ENCODE measurements at regions not wholly inside any gene's neighbourhood (a gene's known extent, or its start where the extent isn't known, plus 50 kb on each side); places are given as distances from the start of the nearest gene placed in this dataset.

DNA sequence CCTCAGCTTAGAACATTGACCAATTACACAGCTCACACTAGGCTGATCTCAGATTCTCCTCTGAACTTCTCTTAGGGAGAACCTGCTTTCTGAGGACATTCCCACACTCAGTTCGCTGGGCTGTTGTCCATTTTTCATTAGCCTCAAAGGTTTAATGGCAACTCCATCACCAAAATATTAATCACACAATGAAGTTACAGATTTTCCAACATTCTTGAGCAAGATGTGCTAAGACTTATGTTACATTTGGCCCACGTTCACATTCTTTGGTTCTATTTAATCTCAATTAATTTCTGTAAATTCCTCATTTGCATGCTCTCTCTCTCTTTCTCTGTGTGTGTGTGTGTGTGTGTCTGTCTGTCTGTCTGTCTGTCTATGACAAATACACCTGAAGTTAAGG, 82.3 kb upstream of the EDNRA start:
- Histone ChIP-seq H3K14ac (ENCODE audit: insufficient read length) (no peak overlapping the region), H2AFZ (ENCODE audit: low read length) (no peak overlapping the region), H3K27me3 (replicated peaks in 1 of 4; ENCODE audit: control insufficient read depth in 3 of 4, extremely low read depth in 1 of 4, insufficient read depth in 3 of 4, low read length in 3 of 4) (no peaks in the 10 kb centered on the region), H4K5ac (ENCODE audit: insufficient read length, low read depth, low read length) (no peak overlapping the region), H3K56ac (replicated peaks; ENCODE audit: insufficient read length, low read depth, low read length) (no peak overlapping the region), H3K4ac (replicated peaks; ENCODE audit: insufficient read length, low read depth, low read length) (no peak overlapping the region), H2BK20ac (ENCODE audit: low read length) (no peak overlapping the region), H3K27ac (ENCODE audit: low read depth, low read length) (no peak overlapping the region), H3K36me3 (ENCODE audit: control insufficient read depth in 2 of 4, insufficient read depth in 4 of 4, low read length in 3 of 4) (no peaks in the 10 kb centered on the region), H4K8ac (ENCODE audit: extremely low read depth, insufficient read depth, low read length) (no peak overlapping the region), H3K23ac (ENCODE audit: insufficient read length) (no peak overlapping the region), H2BK12ac (ENCODE audit: low read depth, low read length) (no peak overlapping the region), H3K4me1 (replicated peaks in 1 of 4; ENCODE audit: control insufficient read depth in 3 of 4, insufficient read depth in 4 of 4, low read length in 3 of 4) (no peaks in the 10 kb centered on the region), H3K18ac (ENCODE audit: extremely low read depth, low read length) (no peak overlapping the region), H2AK5ac (ENCODE audit: low read depth, low read length) (no peak overlapping the region), H3K79me2 (ENCODE audit: control insufficient read depth in 1 of 2, insufficient read depth in 2 of 2, low read length in 2 of 2) (no peaks in the 10 kb centered on the region), H3K9ac (replicated peaks in 1 of 4; ENCODE audit: extremely low read depth in 1 of 4, low read depth in 3 of 4, low read length in 3 of 4) (no peak overlapping the region), H2BK120ac (replicated peaks; ENCODE audit: low read depth, low read length) (no peak overlapping the region), H4K91ac (replicated peaks; ENCODE audit: insufficient read length, low read length) (no peak overlapping the region), H2BK15ac (ENCODE audit: low read length) (no peak overlapping the region), H3K9me3 (ENCODE audit: insufficient read depth in 2 of 2, low read depth in 1 of 2, low read length in 1 of 2) (no peaks in the 10 kb centered on the region), H3K23me2 (ENCODE audit: low read depth, low read length) (no peaks in the 10 kb centered on the region), H3K4me3 (ENCODE audit: extremely low read depth in 1 of 4, insufficient read depth in 2 of 4, low read depth in 3 of 4, low read length in 4 of 4) (no peak overlapping the region), H3K79me1 (ENCODE audit: low read depth, low read length) (no peaks in the 10 kb centered on the region), H2BK5ac (ENCODE audit: low read depth, low read length) (no peak overlapping the region), H4K20me1 (replicated peaks in 1 of 2; ENCODE audit: control insufficient read depth in 1 of 2, insufficient read depth in 2 of 2, low read length in 2 of 2) (no peaks in the 10 kb centered on the region), H3K4me2 (ENCODE audit: insufficient read depth in 1 of 2, low read depth in 2 of 2, low read length in 2 of 2) (no peak overlapping the region)
- DNase-seq (ENCODE audit: low read depth in 1 of 2, low spot score in 2 of 2) (no peak), FAIRE-seq (no peak)
- ChIA-PET POLR2A (ENCODE audit: partially characterized antibody) (no interaction called here), CTCF (ENCODE audit: partially characterized antibody) (interaction anchor here (1.4 kb wide), 1 partner anchor 8 kb away, joined by 7 read pairs; no protein-coding TSS in a partner anchor)
- WGBS, 2 experiments (ENCODE audit: extremely low coverage in 1 of 2, insufficient coverage in 1 of 2, insufficient read length in 1 of 2, insufficient replicate concordance in 2 of 2, low coverage in 1 of 2, low lambda C conversion rate in 2 of 2, missing lambda C conversion rate in 1 of 2), result 90% methylated on average over 2 of the region's 2 CpGs; no CpG with 5 or more reads in 1 of the 2 experiments
- TF ChIP-seq POLR2A (IDR thresholded peaks at IDR 0.05; ENCODE audit: control extremely low read depth in 1 of 2, low read depth in 2 of 2, low read length in 2 of 2) (no peak), EZH2 (IDR thresholded peaks at IDR 0.05; ENCODE audit: low read depth, low read length, severe bottlenecking) (no peak), SIRT6 (IDR thresholded peaks at IDR 0.05; ENCODE audit: low read length) (no peak), KDM5A (IDR thresholded peaks at IDR 0.05; ENCODE audit: low read length) (no peak), POU5F1 (IDR thresholded peaks at IDR 0.05; ENCODE audit: low read depth, low read length) (no peak), YY1 (IDR thresholded peaks at IDR 0.05; ENCODE audit: low read depth, low read length) (no peak), GABPA (IDR thresholded peaks at IDR 0.05; ENCODE audit: borderline replicate concordance, insufficient read depth, low read length) (no peak), CBX8 (IDR thresholded peaks at IDR 0.05; ENCODE audit: borderline replicate concordance, low read depth, low read length) (no peak), KDM4A (IDR thresholded peaks at IDR 0.05; ENCODE audit: low read depth, low read length, severe bottlenecking) (no peak)
- TF ChIP-seq, protein P1, sequence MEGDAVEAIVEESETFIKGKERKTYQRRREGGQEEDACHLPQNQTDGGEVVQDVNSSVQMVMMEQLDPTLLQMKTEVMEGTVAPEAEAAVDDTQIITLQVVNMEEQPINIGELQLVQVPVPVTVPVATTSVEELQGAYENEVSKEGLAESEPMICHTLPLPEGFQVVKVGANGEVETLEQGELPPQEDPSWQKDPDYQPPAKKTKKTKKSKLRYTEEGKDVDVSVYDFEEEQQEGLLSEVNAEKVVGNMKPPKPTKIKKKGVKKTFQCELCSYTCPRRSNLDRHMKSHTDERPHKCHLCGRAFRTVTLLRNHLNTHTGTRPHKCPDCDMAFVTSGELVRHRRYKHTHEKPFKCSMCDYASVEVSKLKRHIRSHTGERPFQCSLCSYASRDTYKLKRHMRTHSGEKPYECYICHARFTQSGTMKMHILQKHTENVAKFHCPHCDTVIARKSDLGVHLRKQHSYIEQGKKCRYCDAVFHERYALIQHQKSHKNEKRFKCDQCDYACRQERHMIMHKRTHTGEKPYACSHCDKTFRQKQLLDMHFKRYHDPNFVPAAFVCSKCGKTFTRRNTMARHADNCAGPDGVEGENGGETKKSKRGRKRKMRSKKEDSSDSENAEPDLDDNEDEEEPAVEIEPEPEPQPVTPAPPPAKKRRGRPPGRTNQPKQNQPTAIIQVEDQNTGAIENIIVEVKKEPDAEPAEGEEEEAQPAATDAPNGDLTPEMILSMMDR (IDR thresholded peaks at IDR 0.05; ENCODE audit: control extremely low read depth in 1 of 3, insufficient read depth in 1 of 3, low read depth in 1 of 3, low read length in 3 of 3), result no peak
- TF ChIP-seq, protein P2, sequence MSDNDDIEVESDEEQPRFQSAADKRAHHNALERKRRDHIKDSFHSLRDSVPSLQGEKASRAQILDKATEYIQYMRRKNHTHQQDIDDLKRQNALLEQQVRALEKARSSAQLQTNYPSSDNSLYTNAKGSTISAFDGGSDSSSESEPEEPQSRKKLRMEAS (IDR thresholded peaks at IDR 0.05), result no peak
- TF ChIP-seq, protein P3, sequence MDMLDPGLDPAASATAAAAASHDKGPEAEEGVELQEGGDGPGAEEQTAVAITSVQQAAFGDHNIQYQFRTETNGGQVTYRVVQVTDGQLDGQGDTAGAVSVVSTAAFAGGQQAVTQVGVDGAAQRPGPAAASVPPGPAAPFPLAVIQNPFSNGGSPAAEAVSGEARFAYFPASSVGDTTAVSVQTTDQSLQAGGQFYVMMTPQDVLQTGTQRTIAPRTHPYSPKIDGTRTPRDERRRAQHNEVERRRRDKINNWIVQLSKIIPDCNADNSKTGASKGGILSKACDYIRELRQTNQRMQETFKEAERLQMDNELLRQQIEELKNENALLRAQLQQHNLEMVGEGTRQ (IDR thresholded peaks at IDR 0.05; ENCODE audit: low read length), result no peak
